GM12878 (cell line): ENCODE measurements at regions not wholly inside any gene's neighbourhood (a gene's known extent, or its start where the extent isn't known, plus 50 kb on each side); places are given as distances from the start of the nearest gene placed in this dataset.

Source experiments
- ATAC-seq: fragments of 200-7000 bp; cut with Tn5 transposase; 3 replicates; pipeline ENCODE4 v1.9.1; 2020; ENCODE audit warnings: mild to moderate bottlenecking, moderate library complexity
- BruUV-seq: library from RNA; stranded (reverse); fragments of 400-500 nt; replicated peaks from 2 replicates; lab custom pipeline; 2021; lab: Mats Ljungman, UMichigan
- CTCF ChIA-PET: fragments of 300-600 bp; sonication (Branson Sonifier 250); formaldehyde crosslinking; extraction: SDS; loops from one replicate; lab custom pipeline; 2021; ENCODE audit warnings: inconsistent platforms; lab: Yijun Ruan, JAX
- POLR2A ChIA-PET: fragments of 350-600 bp; formaldehyde crosslinking; extraction: SDS; loops from one replicate; lab custom pipeline; 2021; ENCODE audit warnings: inconsistent platforms; lab: Charles Lee
- RAD21 ChIA-PET: fragments of 300-600 bp; sonication (Branson Sonifier 250); formaldehyde crosslinking; loops from one replicate; lab custom pipeline; 2023; ENCODE audit warnings: antibody characterized with exemption; ENCODE audit not compliant: unreplicated experiment; lab: Charles Lee
- SMC1A ChIA-PET: fragments of 300-600 bp; sonication (Branson Sonifier 250); formaldehyde crosslinking; loops from one replicate; lab custom pipeline; 2023; ENCODE audit not compliant: unreplicated experiment, uncharacterized antibody; lab: Charles Lee
- DNase-seq: peaks from one replicate; pipeline ENCODE4 v3.0.0-alpha.2; 2011; ENCODE audit warnings: low read depth, low spot score
- FAIRE-seq: peaks from 3 replicates; lab custom pipeline; 2011; peaks lifted over from hg19 to GRCh38; lab: Jason Lieb, UNC
- H2AFZ ChIP-seq: 2 replicates; pipeline ENCODE4 v1.6.0; 2011; ENCODE audit warnings: low read depth, low read length, control low read depth; ENCODE audit not compliant: control insufficient read depth
- H3K27ac ChIP-seq: 2 replicates; pipeline ENCODE4 v1.5.1; 2011; ENCODE audit warnings: control low read depth; ENCODE audit not compliant: control insufficient read depth, insufficient read depth
- H3K27me3 ChIP-seq, 2 experiments: replicated peaks in 1 of 2; 2 replicates each; pipeline versions ENCODE4 v1.6.0 to v1.6.1; 2011; ENCODE audit warnings: low read length in 1 of 2; ENCODE audit not compliant: control insufficient read depth in 2 of 2, insufficient read depth in 2 of 2
- H3K36me3 ChIP-seq, 2 experiments: 2 replicates each; pipeline ENCODE4 v1.5.1; 2011; ENCODE audit warnings: low read length in 1 of 2; ENCODE audit not compliant: control insufficient read depth in 2 of 2, insufficient read depth in 2 of 2
- H3K4me1 ChIP-seq: 2 replicates; pipeline ENCODE4 v1.6.1; 2011; ENCODE audit warnings: mild to moderate bottlenecking, low read length, moderate library complexity, mixed read lengths; ENCODE audit not compliant: control insufficient read depth, insufficient read depth
- H3K4me2 ChIP-seq: 2 replicates; pipeline ENCODE4 v1.6.0; 2011; ENCODE audit warnings: control low read depth; ENCODE audit not compliant: control insufficient read depth, insufficient read depth
- H3K4me3 ChIP-seq: fragments of 200-600 bp; sonication (generic); 2 replicates; pipeline ENCODE4 v1.5.1; 2016
- H3K79me2 ChIP-seq: 2 replicates; pipeline ENCODE4 v1.6.0; 2011; ENCODE audit warnings: low read length; ENCODE audit not compliant: control insufficient read depth, insufficient read depth
- H3K9ac ChIP-seq: 2 replicates; pipeline ENCODE4 v1.8.0; 2011; ENCODE audit warnings: low read length, control low read depth, mixed read lengths; ENCODE audit not compliant: control insufficient read depth, insufficient read depth
- H3K9me3 ChIP-seq: replicated peaks from 3 replicates; pipeline ENCODE4 v1.5.1; 2011; ENCODE audit warnings: mild to moderate bottlenecking, low read length; ENCODE audit not compliant: control insufficient read depth, insufficient read depth
- H4K20me1 ChIP-seq: 2 replicates; pipeline ENCODE4 v1.6.0; 2011; ENCODE audit not compliant: control insufficient read depth, insufficient read depth
- CHD2 ChIP-seq: IDR thresholded peaks from 2 replicates; pipeline ENCODE4 v1.6.1; 2011; ENCODE audit warnings: low read depth, low read length, improper control_type of control experiment, borderline replicate concordance
- EZH2 ChIP-seq: IDR thresholded peaks from 2 replicates; pipeline ENCODE4 v1.6.1; 2012; ENCODE audit warnings: low read depth, mild to moderate bottlenecking, control low read depth, inconsistent platforms, low read length, borderline replicate concordance; ENCODE audit not compliant: control insufficient read depth
- IRF5 ChIP-seq: fragments of 450-650 bp; IDR thresholded peaks from 2 replicates; pipeline ENCODE4 v1.6.1; 2017; ENCODE audit warnings: borderline replicate concordance
- NKRF ChIP-seq: fragments of 450-650 bp; conservative IDR thresholded peaks from 2 replicates; pipeline ENCODE4 v1.6.1; 2017; ENCODE audit warnings: mild to moderate bottlenecking, moderate library complexity
- ZNF622 ChIP-seq: fragments of 450-650 bp; IDR thresholded peaks from 2 replicates; pipeline ENCODE4 v1.6.1; 2017; ENCODE audit warnings: mild to moderate bottlenecking, inconsistent platforms
- WGBS: methylation state at CpG from one replicate; pipeline ENCODE4 v1.1.6; 2016; ENCODE audit warnings: low lambda C conversion rate; ENCODE audit not compliant: insufficient replicate concordance, insufficient coverage; ENCODE audit errors: missing lambda C conversion rate; 5-methylcytosine and 5-hydroxymethylcytosine counted together
- in situ Hi-C: fragments of 300-500 bp; cut with MboI; formaldehyde crosslinking; loops from 9 replicates; pipeline ENCODE4 v1.14.3; 2018; ENCODE audit warnings: mixed read lengths
- intact Hi-C: fragments of 100-400 bp; cut with micrococcal nuclease; formaldehyde crosslinking; loops from one replicate; pipeline ENCODE4 v1.14.2; 2022; ENCODE audit not compliant: unreplicated experiment

DNA sequence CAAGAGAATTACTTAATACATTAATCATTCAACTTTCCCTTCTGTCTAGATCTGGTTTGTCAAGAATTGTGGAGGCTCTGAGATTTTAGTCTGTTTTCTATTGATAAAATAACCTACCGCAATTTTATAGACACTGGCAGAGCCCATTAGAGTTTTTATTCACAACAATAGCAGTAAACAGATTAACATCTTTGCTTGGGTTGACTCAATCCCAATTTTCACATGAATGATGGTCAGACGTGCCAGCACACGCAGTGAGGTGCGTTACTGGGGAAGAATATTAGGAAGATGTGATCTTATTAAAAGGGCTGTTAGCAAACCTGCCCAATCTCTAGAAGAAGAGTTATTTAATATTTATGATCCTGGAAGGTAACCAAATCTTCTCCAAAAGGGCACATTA is 736.6 kb downstream of the MRPL39 start:
- POLR2A ChIA-PET, result no interaction called here
- intact Hi-C loops (no loop called here), in situ Hi-C loops (no loop called here)
- BruUV-seq, result no TSS peak
- H3K36me3 ChIP-seq, result no peaks in the 10 kb centered on the region
- FAIRE-seq, result no peak
- no peak overlapping the region for H3K27ac ChIP-seq
- RAD21 ChIA-PET, result no interaction called here
- H3K9me3 ChIP-seq, result no peaks in the 10 kb centered on the region
- CTCF ChIA-PET, result interaction anchor here (0.8 kb wide), 1 partner anchor 19 kb away, joined by 3 read pairs; no protein-coding TSS in a partner anchor
- H3K4me1 ChIP-seq, result no peaks in the 10 kb centered on the region
- ATAC-seq, result no peak
- 79% methylated on average over 4 of the region's 4 CpGs for WGBS
- SMC1A ChIA-PET, result interaction anchor here (0.6 kb wide), 1 partner anchor 18 kb away, joined by 3 read pairs; no protein-coding TSS in a partner anchor
- TF ChIP-seq EZH2 (no peak), ZNF622 (no peak), IRF5 (no peak), CHD2 (no peak), NKRF (no peak)
- H3K4me3 ChIP-seq, result no peak overlapping the region
- H2AFZ ChIP-seq, result no peak overlapping the region
- no peaks in the 10 kb centered on the region for H4K20me1 ChIP-seq
- H3K9ac ChIP-seq, result no peak overlapping the region
- no peak overlapping the region for H3K4me2 ChIP-seq
- no peak for DNase-seq
- no peaks in the 10 kb centered on the region for H3K79me2 ChIP-seq
- no peaks in the 10 kb centered on the region for H3K27me3 ChIP-seq
